CD4-positive, alpha-beta T cell treated with Interleukin-1 beta for 1 hour (primary cell): ENCODE measurements at regions not wholly inside any gene's neighbourhood (a gene's known extent, or its start where the extent isn't known, plus 50 kb on each side); places are given as distances from the start of the nearest gene placed in this dataset.

Experiments
- DNase-seq, 2 donors: peaks; one replicate each; pipeline ENCODE4 v3.0.0-alpha.2; 2020 to 2022

DNA sequence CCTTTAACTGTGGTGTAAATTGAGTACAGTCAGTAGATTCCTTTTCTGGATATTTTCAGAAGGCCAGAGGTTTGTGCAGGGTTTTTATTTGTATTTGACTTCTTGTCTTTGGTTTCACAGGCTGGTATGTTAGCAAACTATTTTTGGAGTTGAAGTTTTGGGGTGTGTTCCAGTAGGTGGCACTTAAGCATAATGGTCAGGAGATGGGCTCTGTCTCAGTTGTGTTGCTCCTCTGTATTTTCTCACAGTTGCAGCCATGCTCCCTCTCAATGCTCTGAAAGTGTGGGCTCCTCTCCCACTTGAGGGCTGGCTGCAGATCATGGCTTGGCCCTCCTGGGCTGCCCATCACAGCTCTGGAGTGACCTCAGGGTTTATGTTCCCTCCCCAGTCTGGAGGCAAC, 267.0 kb upstream of the PCSK5 start:
- DNase-seq: no peak

GRCh38 chr9:75624998-75625397, 265.5 kb upstream of the PCSK5 start:
- no peak for DNase-seq

DNA sequence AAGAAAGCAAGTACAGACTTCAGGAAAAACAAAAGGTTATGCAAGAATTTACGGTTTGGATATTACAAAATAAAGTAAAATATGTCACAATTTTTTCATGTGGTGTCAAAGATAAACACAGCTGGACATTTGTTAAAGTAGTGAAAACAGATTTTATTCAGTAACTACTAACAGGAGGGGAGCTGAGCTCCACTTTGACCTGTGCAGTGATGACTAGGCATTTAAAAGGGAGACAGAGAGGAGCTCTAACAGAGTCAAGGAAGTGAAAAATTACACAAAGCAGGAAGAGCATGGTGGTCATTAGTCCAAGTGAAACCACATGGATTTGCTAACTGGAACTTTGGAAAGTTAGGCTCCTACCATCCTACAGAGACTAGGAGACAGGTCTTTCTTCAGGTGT, 263.6 kb upstream of the PCSK5 start:
- no peak for DNase-seq

DNA sequence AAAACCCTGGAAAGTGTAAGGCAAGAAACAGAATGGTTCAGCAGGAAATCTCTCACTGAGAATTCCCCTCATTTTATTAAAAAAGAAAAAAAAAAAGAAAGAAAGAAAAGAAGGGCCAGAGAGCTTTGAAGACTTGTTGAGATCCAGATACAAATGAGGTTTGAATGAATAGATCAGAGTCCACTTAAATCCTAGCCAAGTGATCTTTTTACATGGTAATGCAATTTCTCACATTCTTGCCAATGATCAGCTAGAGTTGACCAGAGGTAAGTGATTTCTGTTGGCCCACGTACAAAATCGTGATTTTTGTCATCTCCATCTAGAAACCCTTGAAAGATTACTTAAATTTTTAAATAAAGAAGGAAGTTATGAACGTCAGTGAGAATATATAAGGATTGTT, 261.5 kb upstream of the PCSK5 start:
- no peak for DNase-seq

DNA sequence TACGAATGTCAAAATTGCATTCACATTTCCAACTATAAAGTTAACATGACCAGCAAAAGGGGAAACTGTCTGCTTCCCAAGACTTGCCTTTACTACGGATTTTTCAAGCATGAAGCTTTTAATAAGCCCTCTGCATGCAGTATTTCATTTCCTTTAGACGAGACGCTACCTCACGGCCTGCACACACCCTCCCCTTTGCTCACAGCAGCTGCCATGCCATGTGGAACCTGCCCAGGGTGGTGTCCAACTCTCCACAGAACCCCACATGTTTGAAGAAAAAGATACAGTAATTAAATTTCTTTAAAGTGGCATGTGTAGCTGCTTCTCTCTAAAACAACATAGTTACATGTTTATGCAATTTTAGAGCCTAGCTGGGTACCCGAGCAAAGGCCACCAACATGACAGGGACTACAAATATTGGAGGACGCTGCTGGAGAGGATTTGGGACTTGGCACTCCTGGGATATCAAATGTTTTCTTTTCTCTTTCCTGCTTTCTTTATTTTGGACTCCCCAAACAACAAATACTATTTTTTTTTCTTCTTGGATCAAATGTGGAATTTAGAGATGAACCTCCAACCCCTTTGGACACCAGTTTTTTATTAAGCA, 256.9 kb upstream of the PCSK5 start:
- DNase-seq: no peak

DNA sequence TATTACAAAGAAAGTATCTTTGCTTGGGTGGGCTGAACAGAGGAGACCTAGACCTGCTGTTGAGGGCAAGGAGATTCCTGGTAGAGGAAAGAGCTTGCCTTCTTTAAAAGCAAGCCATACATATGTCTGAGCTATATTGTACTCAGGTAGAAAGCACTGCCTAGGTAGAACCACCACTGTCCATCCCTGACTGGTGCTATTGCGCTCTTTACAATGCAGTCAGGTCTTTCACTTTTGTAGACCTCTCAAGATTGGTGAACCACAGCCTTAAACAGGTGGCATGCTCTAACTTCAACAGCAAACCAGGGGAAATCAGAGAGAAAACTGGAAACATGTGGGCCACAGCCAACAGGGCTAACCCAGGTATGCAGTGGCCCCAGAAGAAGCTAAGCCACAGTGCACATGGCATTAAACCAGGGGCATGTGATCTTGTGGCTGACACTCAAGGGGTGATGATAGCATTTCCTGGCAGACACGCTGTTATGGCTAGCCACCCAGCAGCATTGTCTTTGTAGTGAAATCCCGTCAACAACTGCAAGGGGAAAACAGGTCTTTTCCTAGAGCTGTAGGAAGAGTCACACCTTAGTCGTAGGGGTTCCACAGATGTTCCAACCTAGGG, 253.9 kb upstream of the PCSK5 start:
- no peak for DNase-seq

- DNase-seq: no peak
These were observed 250.4 kb upstream of the PCSK5 start for GRCh38 chr9:75639971-75640610.

- no peak for DNase-seq
These were observed 248.0 kb upstream of the PCSK5 start for GRCh38 chr9:75642522-75642921.

DNA sequence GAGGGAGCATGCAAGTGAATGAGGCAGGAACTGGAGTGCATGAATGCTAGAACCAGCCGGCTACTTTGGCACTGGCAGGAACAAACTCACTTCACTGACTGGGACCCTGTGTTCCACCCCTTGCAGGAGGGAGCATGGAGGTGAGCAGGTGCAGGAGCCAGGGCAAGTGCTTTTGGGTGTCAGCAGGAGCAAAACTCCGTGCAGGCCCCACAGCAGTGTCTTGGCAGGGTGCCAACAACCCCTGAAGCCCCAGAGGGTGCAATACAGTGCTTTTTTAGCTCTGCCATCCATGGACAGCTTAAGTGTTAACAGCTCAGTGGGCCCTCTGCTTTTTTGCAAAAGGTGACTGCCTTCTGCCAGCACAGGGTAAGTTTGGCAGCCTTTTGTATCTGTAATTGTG, 245.8 kb upstream of the PCSK5 start:
- DNase-seq: no peak

DNA sequence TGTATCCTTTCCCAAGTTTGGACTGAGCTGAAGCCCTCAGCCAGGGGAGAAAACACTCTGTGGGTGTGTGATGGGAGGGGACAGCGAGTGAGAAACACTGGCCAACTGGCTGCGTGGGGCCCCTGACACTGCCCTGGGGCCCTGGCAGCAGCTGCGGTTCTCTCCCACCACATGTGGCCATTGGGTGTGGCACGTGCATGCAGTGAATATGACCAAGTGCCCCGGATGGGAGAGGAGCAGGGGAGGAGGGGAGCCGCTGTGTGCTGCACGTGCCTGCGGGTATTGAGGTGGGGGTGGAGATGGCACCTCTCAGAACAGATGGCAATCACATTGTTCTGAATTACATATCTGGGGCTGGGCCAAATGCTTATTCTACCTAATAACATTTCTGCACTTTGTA, 242.4 kb upstream of the PCSK5 start:
- DNase-seq: no peak

DNA sequence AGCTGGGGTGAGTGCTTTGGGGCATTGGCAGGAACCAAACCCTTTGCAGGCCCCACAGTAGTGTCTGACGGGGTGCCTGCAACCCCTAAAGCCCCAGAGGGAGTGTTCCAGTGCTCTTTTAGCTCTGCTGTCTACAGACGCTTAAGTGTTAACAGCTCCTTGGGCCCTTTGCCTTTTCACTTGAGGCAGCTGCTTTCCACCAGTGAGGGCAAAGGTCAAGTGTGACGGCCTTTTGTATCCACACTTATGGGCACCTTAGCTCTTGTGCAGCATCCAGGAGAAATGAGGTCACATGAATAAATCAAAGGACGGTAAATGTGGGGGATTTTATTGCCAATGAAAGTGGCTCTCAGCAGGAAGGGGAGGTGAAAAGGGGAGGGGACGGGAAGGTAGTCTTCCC, 241.4 kb upstream of the PCSK5 start:
- no peak for DNase-seq

- no peak for DNase-seq
These were observed 238.8 kb upstream of the PCSK5 start for GRCh38 chr9:75651709-75652108.

DNA sequence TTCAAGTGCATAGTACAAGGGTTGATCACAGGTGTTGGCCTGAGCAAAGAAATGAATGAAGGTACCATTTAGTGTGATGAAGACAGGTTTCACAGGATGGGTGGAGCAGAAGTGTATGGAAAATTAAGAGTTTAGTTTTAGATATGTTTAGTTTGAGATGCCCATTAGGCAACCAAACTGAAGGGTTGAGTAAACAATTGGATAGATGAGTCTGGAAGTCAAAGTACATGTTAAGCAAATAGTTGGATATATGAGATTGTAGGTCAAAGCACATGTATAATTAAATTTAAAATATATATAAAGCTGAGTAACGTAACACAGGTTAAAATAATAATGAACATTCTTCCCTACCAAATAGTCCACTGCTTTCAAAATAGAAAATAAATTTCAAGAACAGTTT, 237.1 kb upstream of the PCSK5 start:
- DNase-seq: no peak

- no peak for DNase-seq
These were observed 236.7 kb upstream of the PCSK5 start for GRCh38 chr9:75653750-75654149.

DNA sequence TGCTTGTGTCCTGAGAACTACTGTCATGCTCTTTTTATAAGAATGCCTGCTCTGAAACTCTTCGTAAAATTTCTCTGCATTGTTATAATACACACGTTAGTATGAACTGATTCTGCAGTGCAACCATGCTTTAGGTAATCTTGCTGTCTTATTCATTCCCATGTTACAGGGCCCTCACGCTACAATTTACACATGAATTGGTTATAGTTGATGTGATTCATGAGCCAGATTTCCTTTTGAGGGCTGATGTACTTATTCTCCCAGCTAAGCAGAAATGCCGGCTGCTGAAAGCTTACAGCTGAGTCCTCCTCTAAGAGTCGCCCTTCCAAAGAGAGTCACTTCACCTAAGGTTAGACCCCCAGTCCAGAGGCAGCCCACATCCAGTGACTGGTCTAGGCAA, 233.5 kb upstream of the PCSK5 start:
- DNase-seq: no peak

GRCh38 chr9:75658301-75658905, 232.1 kb upstream of the PCSK5 start:
- DNase-seq: no peak

GRCh38 chr9:75664597-75664996, 225.9 kb upstream of the PCSK5 start:
- no peak for DNase-seq

DNA sequence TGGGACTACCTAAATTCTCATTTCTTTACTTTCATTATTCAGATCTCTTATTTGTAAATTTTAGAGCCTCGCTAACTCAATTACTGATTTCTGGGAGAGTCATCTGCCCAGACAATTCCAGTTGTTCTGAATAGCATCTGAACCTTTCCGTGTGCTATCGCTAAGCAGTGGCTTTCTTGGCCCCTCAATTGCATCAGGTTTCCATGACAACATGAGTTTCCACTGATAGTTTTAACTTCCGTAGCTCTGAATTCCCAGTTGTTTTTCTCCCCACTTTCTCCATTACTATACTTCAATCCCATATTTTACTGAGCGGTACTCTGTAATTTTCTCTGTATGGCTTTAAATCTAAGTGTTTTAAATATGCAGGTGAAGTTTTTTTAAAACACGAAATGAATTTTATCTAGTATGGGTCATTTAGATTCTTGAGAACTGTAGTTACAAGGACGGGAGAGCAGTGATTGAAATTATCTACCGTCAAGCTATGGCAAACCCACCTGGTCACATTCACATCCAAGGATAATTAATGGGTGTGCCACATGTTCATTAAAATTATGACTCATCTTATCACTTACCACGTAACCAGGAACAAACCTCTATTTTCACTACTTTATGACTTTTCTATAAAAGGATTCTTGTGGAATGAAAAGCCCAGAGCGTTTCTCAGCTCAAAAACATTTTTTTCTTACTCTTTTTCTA, 223.5 kb upstream of the PCSK5 start:
- DNase-seq: no peak

- no peak for DNase-seq
These were observed 220.8 kb upstream of the PCSK5 start for GRCh38 chr9:75669721-75670120.

DNA sequence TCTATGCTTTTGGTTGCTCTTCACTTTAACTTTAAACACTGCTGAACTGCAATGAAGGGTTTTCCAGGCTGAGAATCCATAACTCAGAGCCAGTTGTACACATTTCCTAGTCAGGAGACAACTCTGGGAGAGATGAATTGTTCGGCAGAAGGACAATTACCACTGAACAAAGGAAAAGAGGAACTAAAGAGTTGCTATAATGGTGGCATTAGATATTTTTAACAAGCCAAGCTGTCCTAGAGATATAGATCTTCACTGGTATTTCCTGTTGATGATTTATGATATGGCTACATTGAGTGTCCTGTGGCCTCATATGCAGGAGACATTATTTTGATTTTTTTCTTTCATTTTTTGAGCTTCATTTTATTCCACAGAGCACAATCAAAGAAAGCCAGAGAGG, 219.1 kb upstream of the PCSK5 start:
- no peak for DNase-seq

DNA sequence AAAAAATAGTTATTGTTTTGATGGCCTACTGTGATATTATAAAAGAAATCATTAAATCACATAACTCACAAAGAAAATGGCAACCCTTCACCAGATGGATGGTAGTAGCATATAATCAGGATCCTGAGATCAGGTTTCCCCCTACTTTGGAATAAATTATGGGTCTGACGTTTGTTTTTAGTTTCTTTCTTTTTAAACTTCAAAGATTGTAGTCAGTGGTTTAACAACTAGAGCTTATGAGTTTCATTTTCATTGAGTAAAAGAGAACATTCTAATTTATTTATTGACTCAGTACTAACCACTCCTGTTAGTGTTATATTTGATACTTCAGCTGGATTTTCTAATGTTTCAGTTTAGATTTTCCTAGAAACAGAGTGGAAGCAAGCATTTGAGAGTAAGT, 218.0 kb upstream of the PCSK5 start:
- no peak for DNase-seq

DNA sequence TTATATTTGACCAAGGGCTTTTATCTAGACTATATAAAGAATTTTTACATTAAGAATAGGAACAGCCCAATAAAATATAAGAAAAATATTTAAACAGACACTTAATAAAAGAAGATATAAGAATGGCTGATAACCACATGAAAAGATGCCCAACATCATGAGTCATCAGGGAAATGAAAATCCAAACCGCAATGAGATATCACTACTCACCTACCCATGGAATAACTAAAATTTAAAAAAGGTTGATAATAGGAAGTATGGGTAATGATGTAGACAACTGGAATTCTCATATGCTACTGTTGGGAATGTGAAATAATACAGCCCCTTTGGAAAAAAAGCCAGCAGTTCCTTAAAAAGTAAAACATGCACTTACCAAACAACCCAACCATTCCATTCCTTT, 206.9 kb upstream of the PCSK5 start:
- DNase-seq: no peak

DNA sequence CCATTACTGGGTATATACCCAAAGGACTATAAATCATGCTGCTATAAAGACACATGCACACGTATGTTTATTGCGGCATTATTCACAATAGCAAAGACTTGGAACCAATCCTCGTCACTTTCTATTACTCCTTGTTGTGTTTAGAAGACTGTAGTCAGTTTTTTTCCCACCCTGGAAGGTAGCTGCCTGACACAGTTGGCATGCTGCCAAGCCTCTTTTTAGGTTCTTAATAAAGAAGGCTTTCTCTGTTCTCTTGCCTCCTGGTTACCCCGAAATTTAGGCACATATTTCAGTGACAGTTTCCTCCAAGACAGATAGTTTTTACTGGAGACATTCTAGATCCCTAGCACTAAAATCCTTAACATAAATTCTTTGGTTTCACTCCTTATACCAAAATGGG, 205.4 kb upstream of the PCSK5 start:
- DNase-seq: no peak
